Endodermal cell (in vitro differentiated cells): ENCODE measurements at regions not wholly inside any gene's neighbourhood (a gene's known extent, or its start where the extent isn't known, plus 50 kb on each side); places are given as distances from the start of the nearest gene placed in this dataset.

ENCODE experiments used
- DNase-seq: peaks from one replicate; pipeline ENCODE4 v3.0.0-alpha.2; 2017
- H3K27ac ChIP-seq: 2 replicates; pipeline ENCODE4 v1.5.1; 2013; ENCODE audit warnings: mild to moderate bottlenecking, low read depth, low read length, moderate library complexity
- H3K27me3 ChIP-seq: 2 replicates; pipeline ENCODE4 v1.6.1; 2013; ENCODE audit warnings: mild to moderate bottlenecking, low read length, moderate library complexity; ENCODE audit not compliant: insufficient read depth, control insufficient read depth, poor library complexity, severe bottlenecking
- H3K36me3 ChIP-seq: 2 replicates; pipeline ENCODE4 v1.7.0; 2013; ENCODE audit warnings: mild to moderate bottlenecking, low read length, moderate library complexity; ENCODE audit not compliant: control insufficient read depth, insufficient read depth
- H3K4me1 ChIP-seq: one replicate; pipeline ENCODE4 v1.7.0; 2013; ENCODE audit warnings: low read length; ENCODE audit not compliant: control insufficient read depth, insufficient read depth
- H3K4me3 ChIP-seq: 2 replicates; pipeline ENCODE4 v1.5.1; 2013; ENCODE audit warnings: mild to moderate bottlenecking, low read length, moderate library complexity
- H3K9ac ChIP-seq: 2 replicates; pipeline ENCODE4 v1.6.1; 2013; ENCODE audit warnings: mild to moderate bottlenecking, low read length, moderate library complexity; ENCODE audit not compliant: poor library complexity, severe bottlenecking; ENCODE audit errors: extremely low read depth
- H3K9me3 ChIP-seq: 2 replicates; pipeline ENCODE4 v1.6.1; 2013; ENCODE audit warnings: mild to moderate bottlenecking, low read length, moderate library complexity; ENCODE audit not compliant: control insufficient read depth
- H3K27ac Mint-ChIP-seq: 2 replicates; pipeline ENCODE4 v1.8.0; 2020; ENCODE audit warnings: mixed read lengths
- H3K27me3 Mint-ChIP-seq: 2 replicates; pipeline ENCODE4 v1.8.0; 2021; ENCODE audit warnings: mild to moderate bottlenecking, mixed read lengths; ENCODE audit not compliant: insufficient read depth
- H3K36me3 Mint-ChIP-seq: 2 replicates; pipeline ENCODE4 v1.8.0; 2020; ENCODE audit warnings: low read depth, mixed read lengths
- H3K4me1 Mint-ChIP-seq: 2 replicates; pipeline ENCODE4 v1.8.0; 2020; ENCODE audit warnings: mixed read lengths
- H3K4me3 Mint-ChIP-seq: 2 replicates; pipeline ENCODE4 v1.8.0; 2020; ENCODE audit warnings: mild to moderate bottlenecking, moderate library complexity, mixed read lengths
- H3K9me3 Mint-ChIP-seq: 2 replicates; pipeline ENCODE4 v1.8.0; 2020; ENCODE audit warnings: mild to moderate bottlenecking, mixed read lengths
- WGBS, 2 experiments: methylation state at CpG; one replicate each; pipeline versions ENCODE4 v1.1.5 to v1.1.7; 2013; ENCODE audit warnings: missing lambda C conversion rate in 2 of 2, mixed read lengths in 1 of 2; ENCODE audit not compliant: insufficient coverage in 1 of 2, insufficient read length in 1 of 2; 5-methylcytosine and 5-hydroxymethylcytosine counted together
- TF ChIP-seq, protein P1 (sequence below): fragments of 200-600 bp; sonication (generic); conservative IDR thresholded peaks from 2 replicates; pipeline ENCODE4 v1.5.0; 2021; ENCODE audit warnings: antibody characterized with exemption, mild to moderate bottlenecking

DNA sequence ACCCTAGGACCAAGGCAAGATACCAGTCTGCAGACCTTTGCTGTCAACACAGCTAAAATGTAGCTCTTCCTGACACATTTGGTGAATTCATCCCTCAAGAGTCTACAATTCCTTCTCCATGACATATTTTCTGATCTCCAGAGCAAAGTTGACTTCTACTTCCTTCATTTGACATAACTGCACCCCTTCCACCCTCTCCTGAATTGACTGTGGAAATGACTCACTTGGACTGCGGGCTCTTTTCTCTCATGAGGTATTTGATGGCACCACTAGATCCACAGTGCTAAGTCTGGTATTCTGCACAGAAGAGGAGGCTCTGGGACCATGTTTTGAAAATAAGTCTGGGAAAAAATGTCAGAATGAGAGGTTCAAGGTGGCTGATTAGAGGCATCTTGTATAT lies 338.4 kb upstream of the TRPC7 start:
- Histone ChIP-seq H3K9me3 (no peaks in the 10 kb centered on the region), H3K9ac (no peak overlapping the region), H3K4me3 (no peak overlapping the region), H3K27me3 (no peaks in the 10 kb centered on the region), H3K27ac (no peak overlapping the region), H3K36me3 (no peaks in the 10 kb centered on the region), H3K4me1 (no peaks in the 10 kb centered on the region)
- H3K4me3 Mint-ChIP-seq, result no peak overlapping the region
- peaks cover 4% of the 10 kb centered on the region for H3K27me3 Mint-ChIP-seq
- H3K4me1 Mint-ChIP-seq, result no peaks in the 10 kb centered on the region
- TF ChIP-seq, protein P1, sequence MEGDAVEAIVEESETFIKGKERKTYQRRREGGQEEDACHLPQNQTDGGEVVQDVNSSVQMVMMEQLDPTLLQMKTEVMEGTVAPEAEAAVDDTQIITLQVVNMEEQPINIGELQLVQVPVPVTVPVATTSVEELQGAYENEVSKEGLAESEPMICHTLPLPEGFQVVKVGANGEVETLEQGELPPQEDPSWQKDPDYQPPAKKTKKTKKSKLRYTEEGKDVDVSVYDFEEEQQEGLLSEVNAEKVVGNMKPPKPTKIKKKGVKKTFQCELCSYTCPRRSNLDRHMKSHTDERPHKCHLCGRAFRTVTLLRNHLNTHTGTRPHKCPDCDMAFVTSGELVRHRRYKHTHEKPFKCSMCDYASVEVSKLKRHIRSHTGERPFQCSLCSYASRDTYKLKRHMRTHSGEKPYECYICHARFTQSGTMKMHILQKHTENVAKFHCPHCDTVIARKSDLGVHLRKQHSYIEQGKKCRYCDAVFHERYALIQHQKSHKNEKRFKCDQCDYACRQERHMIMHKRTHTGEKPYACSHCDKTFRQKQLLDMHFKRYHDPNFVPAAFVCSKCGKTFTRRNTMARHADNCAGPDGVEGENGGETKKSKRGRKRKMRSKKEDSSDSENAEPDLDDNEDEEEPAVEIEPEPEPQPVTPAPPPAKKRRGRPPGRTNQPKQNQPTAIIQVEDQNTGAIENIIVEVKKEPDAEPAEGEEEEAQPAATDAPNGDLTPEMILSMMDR, result no peak
- H3K9me3 Mint-ChIP-seq, result no peaks in the 10 kb centered on the region
- H3K27ac Mint-ChIP-seq, result no peak overlapping the region
- whole genome bisulfite sequencing, 2 experiments, result 93 to 100% methylated on average over 1 of the region's 1 CpG
- no peak for DNase-seq
- H3K36me3 Mint-ChIP-seq, result no peaks in the 10 kb centered on the region

DNA sequence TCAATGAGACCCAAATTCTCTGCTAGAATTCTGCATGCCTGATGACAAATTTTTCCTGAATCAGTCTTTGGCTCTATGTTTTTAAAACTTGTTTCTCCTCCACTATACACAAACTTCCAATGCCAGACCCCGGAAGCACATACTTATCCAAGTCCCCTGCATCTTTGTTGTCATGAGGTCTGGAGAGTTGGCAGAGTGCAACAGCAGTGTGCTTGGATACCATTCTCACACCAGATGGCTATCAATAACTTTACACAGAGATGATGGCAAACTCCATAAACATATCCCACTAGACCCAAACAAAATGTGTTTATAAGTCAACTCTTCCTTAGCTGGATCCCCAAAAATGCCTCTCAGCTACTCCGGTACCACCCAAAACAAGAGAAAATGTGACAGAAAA lies 337.7 kb upstream of the TRPC7 start:
- H3K36me3 Mint-ChIP-seq, result no peaks in the 10 kb centered on the region
- no peaks in the 10 kb centered on the region for H3K9me3 Mint-ChIP-seq
- Histone ChIP-seq H3K27me3 (no peaks in the 10 kb centered on the region), H3K4me1 (no peaks in the 10 kb centered on the region), H3K9ac (no peak overlapping the region), H3K4me3 (no peak overlapping the region), H3K36me3 (no peaks in the 10 kb centered on the region), H3K9me3 (no peaks in the 10 kb centered on the region), H3K27ac (no peak overlapping the region)
- WGBS, 2 experiments, result 80 to 90% methylated on average over 1 to 2 of the region's 2 CpGs
- no peaks in the 10 kb centered on the region for H3K4me1 Mint-ChIP-seq
- peaks cover 4% of the 10 kb centered on the region for H3K27me3 Mint-ChIP-seq
- no peak for DNase-seq
- no peak overlapping the region for H3K4me3 Mint-ChIP-seq
- H3K27ac Mint-ChIP-seq, result no peak overlapping the region
- TF ChIP-seq, protein P1, result no peak

DNA sequence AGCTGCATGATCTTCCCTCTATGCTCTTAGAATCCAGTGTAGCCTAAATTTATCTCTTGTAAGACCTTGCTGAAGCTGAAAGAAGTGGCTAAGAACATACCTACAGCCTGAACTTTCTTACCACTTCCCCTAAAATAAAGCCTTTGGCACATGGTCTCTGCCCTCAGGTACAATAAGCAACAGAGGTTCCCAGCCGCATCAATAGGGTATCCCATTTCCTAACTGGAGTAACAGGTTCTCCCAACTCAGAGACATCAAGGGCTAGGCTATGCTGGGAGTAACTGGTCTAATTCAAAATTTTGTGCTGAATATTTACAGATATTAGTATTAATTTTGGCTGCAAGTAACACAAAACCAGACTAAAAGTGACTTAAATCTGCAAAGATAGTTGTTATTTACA lies 335.8 kb upstream of the TRPC7 start:
- Histone ChIP-seq H3K27ac (no peak overlapping the region), H3K9ac (no peak overlapping the region), H3K36me3 (no peaks in the 10 kb centered on the region), H3K9me3 (no peaks in the 10 kb centered on the region), H3K27me3 (no peaks in the 10 kb centered on the region), H3K4me1 (no peaks in the 10 kb centered on the region), H3K4me3 (no peak overlapping the region)
- H3K4me1 Mint-ChIP-seq, result peaks cover 5% of the 10 kb centered on the region
- H3K27me3 Mint-ChIP-seq, result peaks cover 4% of the 10 kb centered on the region
- no peak overlapping the region for H3K4me3 Mint-ChIP-seq
- WGBS, 2 experiments, result 94% methylated on average over 1 of the region's 1 CpG; no CpG with 5 or more reads in 1 of the 2 experiments
- no peak for DNase-seq
- TF ChIP-seq, protein P1, result no peak
- no peaks in the 10 kb centered on the region for H3K9me3 Mint-ChIP-seq
- no peaks in the 10 kb centered on the region for H3K36me3 Mint-ChIP-seq
- no peak overlapping the region for H3K27ac Mint-ChIP-seq
